NCI-H345 treated with DMSO at 0.1 percent for 48 hours (cell line): ENCODE measurements at regions not wholly inside any gene's neighbourhood (a gene's known extent, or its start where the extent isn't known, plus 50 kb on each side); places are given as distances from the start of the nearest gene placed in this dataset.
A peak's percentile ranks its signal among the peaks of the same experiment; 100 is the strongest.

ENCODE experiments used
- DNase-seq: peaks from one replicate; lab custom pipeline; 2025; ENCODE audit not compliant: unreplicated experiment; lab: John Stamatoyannopoulos, UW

DNA sequence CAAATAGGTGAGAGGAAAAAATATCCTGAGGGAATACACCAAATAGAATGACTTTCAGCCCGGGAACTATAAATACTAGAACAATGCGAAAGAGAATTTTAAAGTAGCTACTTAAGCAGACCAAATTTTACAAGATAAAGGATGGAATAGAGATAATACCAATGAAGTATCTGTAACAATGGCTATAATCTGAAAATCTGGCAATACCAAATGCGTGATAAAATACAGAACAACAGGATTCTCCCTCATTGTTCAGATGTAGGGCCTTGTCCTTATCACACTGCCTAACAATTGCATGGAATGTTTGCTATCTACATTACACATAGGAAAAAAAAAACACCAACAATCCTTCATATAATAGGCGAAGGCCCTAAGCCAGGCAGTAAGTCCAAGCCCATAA lies 815.4 kb upstream of the MDGA2 start:
- no peak for DNase-seq

DNA sequence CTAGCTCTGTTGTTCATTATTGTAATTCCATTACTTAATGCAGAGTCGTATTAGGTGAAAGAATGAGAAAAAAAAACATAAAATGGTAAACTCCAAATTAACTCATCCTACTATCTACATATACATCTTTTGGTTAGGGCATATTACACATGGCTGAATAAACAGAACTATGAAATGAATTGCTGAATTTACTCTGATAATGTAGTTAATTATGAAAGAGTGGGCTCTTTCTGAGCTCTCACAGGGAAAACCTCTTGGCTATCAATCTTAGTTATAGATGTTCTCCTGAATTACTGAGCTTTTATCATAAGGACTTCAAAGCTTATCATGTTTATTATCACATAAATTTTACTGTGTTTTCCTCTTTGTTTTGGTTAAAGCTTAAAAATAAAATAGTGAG lies 798.5 kb upstream of the MDGA2 start:
- no peak for DNase-seq

DNA sequence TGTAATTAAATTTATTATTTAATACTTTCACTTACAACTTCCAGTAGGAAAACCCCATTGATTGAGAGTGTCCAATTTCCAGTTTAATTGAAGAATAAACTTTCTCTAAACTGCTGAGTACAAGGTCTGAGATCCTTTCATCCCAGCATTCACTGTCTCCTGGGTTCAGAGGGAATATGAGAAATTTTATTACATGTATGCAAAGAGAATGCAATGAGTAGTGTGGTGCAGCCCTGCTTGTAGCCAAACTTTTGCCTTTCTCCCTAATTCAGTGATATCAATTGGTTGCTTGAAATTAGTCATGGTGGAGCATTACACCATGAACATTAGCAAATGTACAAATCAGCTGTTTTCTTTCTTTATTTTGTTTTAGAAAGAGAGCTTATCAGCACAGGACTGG lies 780.6 kb upstream of the MDGA2 start:
- no peak for DNase-seq

DNA sequence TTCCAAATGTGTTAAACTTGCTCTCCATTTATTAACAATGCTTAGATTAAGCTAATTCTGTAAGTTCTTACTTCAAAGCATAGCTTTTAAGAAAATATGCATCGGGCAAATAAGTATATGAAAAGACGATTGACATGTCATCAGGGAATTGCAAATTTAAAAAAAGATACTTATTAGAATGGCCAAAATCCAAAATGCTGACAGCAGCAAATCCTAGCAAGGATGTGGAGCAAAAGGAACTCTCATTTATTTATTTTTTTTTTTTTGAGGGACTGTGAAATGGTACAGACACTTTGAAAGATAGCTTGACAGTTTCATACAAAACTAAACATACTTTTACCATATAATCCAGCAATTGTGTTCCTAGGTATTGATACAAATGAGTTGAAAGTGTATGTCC lies 779.5 kb upstream of the MDGA2 start:
- no peak for DNase-seq

DNA sequence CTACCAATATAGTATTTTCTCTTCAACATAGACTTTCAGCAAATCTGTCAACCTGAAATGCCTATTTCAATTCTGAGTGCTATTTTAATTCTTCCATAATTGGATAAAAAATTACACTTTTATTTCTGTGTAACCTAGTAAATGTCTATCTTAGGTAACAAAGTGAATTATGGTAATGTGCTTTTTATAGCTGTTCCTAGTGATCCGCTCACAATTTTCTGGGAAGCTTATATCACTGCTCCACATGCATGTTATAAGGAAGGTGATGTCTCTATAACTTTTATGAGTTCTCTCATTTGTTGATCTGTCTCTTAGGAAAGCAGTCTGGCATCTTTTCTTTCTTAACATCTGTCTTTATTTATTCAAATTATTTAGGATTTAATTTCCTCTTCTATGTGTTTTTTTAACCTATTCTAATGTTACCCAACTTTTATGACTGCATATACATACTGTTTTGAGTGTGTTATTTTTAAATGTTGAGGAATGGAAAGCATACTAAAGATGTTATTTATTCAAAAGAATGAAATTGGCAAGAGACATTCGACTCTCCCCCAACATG lies 777.1 kb upstream of the MDGA2 start:
- DNase-seq, result no peak

DNA sequence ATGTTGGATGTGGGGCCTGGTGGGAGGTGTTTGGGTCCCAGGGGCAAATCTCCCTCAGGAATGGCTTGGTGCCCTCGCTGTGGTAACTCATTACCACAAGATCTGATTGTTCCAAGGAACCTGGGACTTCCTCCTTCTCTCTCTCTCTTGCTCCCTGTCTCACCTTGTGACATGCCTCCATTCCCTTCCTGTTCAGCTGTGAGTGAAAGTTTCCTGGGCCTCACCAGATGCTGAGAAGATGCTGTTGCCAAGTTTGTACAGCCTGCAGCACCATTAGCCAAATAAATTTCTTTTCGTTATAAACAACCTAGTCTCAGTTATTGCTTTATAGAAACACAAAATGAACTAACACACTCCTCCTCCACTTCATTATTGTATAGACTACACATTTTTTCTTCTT lies 759.8 kb upstream of the MDGA2 start:
- no peak for DNase-seq

DNA sequence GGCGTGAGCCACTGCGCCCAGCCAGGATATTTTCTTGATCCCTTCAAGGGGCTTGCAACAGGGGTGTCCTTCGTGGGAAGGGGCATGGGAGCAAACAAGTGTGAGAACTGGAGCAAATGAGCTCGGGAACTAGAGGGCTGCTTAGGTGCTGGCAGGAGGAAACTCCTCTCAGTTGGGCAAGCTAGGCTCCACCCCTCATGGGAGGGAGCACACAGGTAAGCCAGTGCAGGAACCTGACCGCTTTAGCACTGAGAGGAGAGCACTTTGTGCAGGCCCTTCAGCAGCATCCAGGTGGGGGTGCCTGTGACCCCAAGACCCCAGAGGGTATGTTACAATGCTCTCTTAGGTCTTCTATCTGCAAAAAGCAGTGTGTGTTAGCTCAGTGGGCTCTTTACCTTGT lies 755.4 kb upstream of the MDGA2 start:
- no peak for DNase-seq

DNA sequence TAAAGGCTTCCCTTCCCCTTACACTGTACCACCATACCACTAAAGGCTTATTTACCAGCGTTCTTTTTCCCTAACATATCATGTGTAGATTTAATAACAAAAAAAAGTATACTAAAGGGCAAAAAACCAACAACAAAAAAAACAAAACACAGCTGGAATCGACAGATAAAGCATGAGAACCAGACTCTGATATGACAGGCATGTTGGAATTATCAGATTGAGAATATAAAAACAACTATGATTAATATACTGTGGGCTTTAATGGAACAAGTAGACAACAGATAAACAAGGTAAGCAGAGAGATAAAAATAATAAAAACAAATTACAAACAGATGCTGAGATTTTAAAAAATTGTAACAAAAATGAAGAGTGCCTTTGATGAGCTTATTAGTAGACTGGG lies 754.1 kb upstream of the MDGA2 start:
- no peak for DNase-seq

DNA sequence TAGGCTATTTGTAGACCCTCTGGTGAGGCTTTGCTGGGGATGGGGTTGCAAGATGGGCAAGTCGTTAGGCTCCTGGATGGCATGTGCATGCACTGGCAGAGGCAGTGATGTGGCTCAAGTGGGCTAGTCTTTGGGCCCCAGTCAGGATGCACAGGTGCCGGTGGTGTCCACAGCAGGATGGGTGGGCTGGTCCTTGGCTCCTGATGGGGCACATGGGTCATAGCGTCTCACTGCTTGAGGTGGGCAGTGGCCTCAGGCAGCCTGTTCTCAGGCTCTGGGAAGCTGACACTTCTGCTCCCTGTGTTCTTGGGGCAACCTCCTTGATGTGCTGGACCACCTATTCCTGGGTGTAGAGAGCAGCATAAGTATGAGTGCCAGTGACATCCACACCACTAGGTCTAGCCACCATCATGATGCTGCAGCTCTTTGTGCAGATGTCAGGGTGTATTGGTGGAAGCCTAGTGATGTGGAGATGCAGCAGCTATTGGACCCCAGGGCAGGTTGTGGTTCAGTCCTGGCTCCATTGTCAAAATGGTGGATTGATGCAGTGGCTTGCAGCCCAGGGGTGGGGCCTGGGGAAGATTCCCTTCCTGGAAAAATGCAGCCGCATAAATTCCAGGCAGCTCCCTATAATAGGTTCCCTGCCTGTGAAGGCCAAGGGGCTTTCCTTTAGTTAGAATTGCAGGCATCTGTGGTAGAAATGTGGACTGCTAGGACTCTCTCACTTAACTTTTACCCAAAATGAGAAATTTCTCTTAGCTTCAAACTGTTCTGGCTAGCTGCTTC lies 742.5 kb upstream of the MDGA2 start:
- DNase-seq, result no peak

DNA sequence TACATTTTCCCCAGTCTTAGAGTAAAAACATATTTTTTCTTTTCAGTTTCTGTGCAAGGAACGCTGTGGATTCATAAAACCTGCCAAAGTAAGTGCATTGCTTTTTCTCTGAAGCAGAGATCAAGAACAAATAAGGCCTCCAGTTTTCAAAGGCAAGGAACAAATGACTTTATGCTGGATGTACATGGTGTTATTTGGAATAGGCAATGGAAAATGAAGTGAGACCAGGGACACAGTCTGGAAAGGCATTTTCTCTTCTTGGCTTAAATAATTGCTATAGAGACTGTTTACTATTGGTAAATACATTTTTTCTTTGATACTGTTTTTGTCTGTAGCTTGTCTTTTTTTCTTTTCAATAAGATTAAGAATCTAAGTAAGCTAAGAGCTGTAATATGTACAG lies 725.9 kb upstream of the MDGA2 start:
- no peak for DNase-seq

DNA sequence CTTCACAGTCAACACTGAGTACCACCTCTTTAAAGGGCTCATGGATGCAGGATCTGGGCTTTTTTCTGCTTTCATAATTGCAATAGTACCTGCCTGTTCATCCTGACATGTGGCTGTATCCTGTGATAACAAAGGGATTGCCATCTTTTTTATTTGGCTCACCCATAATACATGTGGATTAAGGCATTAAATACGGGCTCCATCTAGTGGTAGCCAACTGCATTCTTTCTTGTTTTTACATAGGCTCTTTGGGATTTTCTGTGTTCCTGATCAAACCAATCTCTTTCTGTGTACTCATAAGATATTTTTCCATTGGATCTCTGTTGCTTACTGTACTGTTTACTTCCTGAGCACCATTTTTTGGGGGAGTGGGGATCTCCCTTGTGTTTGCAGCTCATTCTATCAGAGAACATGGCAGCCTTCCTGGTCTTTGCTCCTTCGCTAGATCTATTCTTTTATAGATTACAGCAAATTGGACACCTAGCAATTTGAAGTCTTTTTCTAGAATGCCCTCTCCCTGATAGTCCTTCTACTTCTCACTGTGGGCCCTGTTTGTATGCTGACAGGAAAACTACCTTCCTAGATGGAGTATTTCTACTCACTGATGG lies 723.4 kb upstream of the MDGA2 start:
- DNase-seq, result peak; percentile 11

DNA sequence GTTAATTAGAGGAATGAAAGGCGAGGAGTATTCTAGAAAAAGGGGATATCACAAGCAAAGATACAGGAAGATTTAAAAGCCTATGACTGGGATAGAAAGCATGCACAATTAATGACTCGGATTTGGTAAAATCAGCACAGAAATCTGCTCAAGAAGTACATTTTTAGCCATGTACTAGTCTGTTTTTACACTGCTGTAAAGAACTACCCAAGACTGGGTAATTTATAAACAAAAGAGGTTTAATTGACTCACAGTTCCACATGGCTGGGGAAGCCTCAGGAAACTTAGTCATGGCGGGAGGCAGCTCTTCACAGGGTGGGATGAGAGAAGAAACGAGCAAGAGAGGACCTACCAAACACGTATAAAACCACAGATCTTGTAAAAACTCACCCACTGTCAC lies 716.3 kb upstream of the MDGA2 start:
- no peak for DNase-seq

DNA sequence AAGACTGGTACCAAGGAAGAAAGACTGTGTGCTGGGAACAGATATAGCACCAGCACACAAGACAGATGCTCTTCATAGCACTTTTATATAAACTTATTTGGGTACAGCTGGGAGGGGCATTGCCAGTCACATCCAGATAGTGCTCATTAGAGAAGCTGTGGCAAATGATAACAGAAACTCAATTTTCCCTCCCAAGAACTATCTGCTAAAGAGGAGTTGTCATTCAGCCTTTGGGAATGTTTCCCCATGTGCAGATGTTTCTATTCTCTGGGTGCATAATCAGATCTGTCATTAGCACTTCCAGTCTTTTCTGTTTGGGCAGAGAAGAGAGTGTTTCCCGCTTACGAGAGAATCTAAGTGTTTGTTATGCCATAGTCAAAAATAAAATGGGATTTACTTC lies 714.9 kb upstream of the MDGA2 start:
- no peak for DNase-seq

DNA sequence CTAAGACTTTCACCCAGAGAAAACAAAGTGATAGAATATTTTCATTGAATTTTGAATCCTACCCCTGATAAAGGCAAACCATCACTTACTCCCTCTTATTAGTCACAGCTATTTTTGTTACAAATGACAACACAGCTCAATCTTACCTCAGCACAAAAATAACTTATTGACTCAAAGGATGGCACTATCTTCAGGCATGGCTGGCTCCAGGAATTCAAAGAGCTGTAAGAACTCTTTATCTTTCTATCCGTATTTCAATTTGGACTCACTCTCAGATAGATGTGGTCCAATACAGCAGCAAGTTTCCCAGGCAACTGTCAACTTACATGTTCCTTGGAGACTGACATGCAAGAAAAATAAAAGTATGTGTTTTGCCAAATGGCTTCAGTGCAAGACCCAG lies 709.4 kb upstream of the MDGA2 start:
- DNase-seq, result no peak

DNA sequence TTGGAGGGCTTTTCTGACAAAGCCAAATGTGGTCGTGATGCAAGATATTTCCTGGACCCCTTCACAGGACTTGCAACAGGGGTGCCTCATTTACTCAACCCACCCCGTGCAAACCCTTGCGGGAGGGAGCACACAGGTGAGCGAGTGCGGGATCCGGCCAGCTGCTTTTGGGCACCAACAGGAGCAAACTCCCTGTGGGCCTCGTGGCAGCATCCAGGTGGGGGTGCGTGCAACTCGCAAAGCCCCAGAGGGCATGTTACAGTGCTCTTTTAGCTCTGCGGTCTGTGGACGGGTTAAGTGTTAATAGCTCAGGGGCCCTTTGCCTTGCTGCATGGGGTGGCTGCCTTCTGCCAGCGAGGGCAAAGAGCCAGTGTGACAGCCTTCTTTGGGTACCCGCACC lies 707.6 kb upstream of the MDGA2 start:
- DNase-seq, result no peak

DNA sequence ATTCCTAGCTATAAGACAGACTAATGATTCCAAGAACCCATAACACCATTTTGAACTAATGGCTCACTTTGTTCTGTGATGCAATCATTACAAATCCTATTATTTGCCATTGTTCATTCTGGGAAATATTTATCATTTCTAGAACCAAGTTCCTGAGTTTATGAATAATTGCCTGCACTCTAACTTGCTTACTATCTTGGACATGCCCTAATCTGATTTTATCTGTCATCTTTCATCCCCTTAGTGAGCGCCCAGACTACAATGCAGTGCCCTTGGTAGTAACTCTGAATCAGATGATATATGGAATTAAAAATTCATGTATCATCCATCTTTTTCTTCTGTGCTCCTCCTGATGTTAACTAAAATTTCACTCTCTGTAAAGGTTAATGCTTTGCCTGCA lies 703.1 kb upstream of the MDGA2 start:
- DNase-seq, result no peak

DNA sequence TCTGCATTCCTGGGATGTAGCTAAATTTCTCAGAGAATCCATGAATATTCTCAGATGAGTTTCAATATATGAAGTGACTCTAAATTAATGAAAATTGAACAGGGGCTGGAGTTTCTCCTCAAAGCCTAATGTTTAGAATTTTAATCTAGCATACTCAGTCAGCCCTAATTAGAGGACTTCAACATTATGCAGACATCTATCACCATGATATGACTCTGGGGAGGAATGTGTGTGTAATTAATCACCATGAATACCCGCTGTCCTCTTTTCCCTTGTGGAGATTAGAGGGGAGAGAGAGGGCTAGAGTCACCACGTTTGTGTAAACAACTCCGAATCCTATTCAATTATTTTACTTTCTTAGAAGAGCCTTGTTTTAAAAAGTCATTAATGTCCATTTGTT lies 698.6 kb upstream of the MDGA2 start:
- no peak for DNase-seq

DNA sequence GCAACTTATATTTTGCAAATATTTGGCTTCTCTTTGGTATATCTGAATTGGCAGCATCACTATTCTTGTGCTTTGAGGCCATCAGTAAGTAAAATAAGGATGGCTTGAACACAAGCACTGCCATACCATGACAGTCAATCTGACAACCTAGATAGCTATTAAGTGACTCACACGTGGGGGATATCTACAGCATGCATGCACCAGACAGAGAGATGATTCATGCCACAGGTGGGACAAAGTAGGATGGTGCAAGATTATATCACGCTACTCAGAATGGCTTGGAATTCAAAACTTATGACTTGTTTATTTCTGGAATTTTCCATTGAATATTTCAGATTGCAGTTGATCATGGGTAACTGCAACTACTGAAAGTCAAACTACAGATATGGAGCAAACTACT lies 675.6 kb upstream of the MDGA2 start:
- DNase-seq, result no peak

DNA sequence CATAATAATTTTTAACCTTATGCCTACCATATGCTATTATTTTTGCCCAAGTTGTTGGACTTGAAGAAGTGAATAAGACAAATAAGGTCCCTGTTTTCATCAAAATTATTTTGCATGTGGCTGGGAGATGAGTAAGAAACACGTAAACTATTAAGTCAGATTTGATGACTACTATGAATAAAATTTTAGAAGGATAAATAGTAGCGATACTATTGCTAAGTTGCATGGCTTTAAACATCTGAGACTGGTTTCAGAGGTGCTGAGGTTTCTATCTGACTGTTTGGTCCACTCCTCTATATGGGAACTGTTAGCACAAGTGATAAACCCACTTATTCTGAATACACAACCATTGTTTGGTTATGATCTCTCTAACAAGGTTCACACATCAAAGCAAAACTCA lies 674.3 kb upstream of the MDGA2 start:
- no peak for DNase-seq

DNA sequence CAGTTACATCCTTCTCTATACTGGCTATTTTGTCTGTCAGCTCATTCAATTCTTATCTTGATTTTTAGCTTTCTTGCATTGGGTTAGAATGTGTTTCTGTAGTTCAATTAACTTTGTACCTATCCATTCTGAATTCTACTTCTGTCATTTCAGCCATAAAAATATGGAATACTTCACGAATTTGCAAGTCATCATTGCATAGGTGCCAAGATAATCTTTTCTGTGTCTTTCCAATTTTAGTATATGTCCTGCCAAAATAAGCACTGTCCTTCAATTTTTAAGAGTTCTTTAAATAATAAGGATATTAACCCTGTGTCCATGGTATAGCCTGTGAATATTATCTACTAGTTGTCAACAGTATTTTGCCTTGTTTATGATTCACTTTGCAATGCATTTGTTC lies 665.7 kb upstream of the MDGA2 start:
- no peak for DNase-seq

DNA sequence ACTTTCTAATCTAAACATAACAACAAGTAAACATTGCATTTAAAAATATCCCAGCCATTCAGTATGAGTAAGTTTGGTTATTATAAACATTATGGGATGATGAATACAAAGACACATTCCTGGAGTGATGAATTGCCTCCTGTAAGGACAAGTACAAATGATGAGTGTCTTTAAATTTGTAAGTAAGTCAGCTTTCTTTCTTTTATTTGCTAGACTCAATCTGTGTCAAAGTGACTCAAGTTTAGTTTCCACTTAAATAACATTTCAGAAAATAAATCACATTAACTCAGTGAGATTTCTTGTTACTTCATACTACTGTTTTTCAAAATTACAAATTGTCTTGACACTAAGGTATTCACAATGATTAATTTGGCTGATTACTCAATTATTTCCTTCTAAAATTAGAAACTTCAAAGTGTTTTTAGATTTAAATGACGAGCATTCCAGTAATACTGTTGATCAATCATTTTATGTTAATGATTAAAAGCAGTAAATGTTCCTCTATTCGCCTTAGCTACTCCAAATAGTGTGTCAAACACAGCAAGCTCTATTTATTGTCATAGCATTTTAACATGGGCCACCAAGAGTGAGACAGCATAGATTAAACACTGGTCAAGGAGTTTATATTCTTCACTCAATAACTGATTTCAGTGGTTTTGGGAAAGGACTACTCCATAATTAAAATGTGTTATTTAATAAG lies 658.0 kb upstream of the MDGA2 start:
- DNase-seq, result no peak

DNA sequence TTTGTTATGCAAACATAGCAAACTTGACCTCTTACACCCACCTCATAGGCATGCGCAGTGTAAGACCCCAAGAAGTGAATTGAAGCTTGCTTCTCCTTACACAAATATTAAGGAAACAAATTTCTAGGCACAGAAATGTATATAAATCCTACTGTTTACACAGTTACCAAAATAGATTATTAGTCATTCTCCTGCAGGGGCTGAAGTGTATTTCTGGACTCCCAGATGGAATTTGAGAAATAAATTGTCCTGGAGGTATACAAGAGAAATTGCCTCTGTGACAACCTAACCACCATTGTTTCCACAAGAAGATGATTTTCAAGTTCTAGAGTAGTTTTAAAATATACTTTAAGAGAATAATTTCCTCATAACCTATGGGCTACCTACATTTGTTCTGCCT lies 656.0 kb upstream of the MDGA2 start:
- no peak for DNase-seq
